ENCODE measurements at regions not wholly inside any gene's neighbourhood (a gene's known extent, or its start where the extent isn't known, plus 50 kb on each side); places are given as distances from the start of the nearest gene placed in this dataset.

DNA sequence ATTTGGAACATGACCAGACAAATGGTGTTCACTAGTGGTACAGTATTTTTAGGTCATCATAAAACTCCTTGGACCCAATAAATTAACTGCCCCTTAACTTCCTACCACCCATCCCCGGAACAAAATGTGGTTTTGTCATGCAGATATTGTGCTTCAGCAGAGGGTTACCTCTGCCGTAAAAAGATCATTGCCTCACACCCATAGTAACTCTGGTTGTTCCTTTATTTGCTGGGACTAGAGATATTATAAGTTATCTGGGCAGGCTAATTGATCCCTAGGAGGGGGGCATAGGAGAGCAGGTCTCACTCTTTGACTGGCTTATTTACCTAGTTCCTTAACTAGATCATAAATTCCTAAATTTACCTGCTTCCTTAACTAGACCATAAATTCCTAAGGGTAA, 1343.9 kb upstream of the CHAC2 start:
- Histone ChIP-seq H3K36me3 (ENCODE audit: control insufficient read depth in 2 of 2, insufficient read depth in 2 of 2, low read length in 1 of 2) (no peaks in the 10 kb centered on the region), H4K20me1 (ENCODE audit: control insufficient read depth, insufficient read depth) (no peaks in the 10 kb centered on the region), H3K27me3 (replicated peaks in 1 of 2; ENCODE audit: control insufficient read depth in 2 of 2, insufficient read depth in 2 of 2, low read length in 1 of 2) (no peaks in the 10 kb centered on the region), H2AFZ (ENCODE audit: control insufficient read depth, low read depth, low read length) (no peak overlapping the region), H3K4me3 (no peak overlapping the region), H3K4me1 (ENCODE audit: control insufficient read depth, insufficient read depth, low read length) (no peaks in the 10 kb centered on the region), H3K9ac (ENCODE audit: control insufficient read depth, insufficient read depth, low read length) (no peak overlapping the region), H3K79me2 (ENCODE audit: control insufficient read depth, insufficient read depth, low read length) (no peaks in the 10 kb centered on the region), H3K27ac (ENCODE audit: control insufficient read depth, insufficient read depth) (no peak overlapping the region), H3K9me3 (replicated peaks; ENCODE audit: control insufficient read depth, insufficient read depth, low read length) (no peaks in the 10 kb centered on the region), H3K4me2 (ENCODE audit: control insufficient read depth, insufficient read depth) (no peak overlapping the region)
- FAIRE-seq (no peak), DNase-seq (ENCODE audit: low read depth, low spot score) (no peak), ATAC-seq (no peak)
- RAD21 ChIA-PET (ENCODE audit: unreplicated experiment): no interaction called here
- no TSS peak for BruUV-seq (replicated peaks)
- SMC1A ChIA-PET (ENCODE audit: uncharacterized antibody, unreplicated experiment): no interaction called here
- intact Hi-C loops (cut with micrococcal nuclease; ENCODE audit: unreplicated experiment): no loop called here
- CTCF ChIA-PET: no interaction called here
- WGBS (ENCODE audit: insufficient coverage, insufficient replicate concordance, low lambda C conversion rate, missing lambda C conversion rate): 6% methylated on average over 2 of the region's 2 CpGs
- POLR2A ChIA-PET: no interaction called here
- no peak for TF ChIP-seq YY1 (IDR thresholded peaks at IDR 0.05; ENCODE audit: low read depth, low read length)
- TF ChIP-seq ZZZ3 (IDR thresholded peaks at IDR 0.05; ENCODE audit: control insufficient read depth, insufficient read length, low read depth): no peak
- TF ChIP-seq, protein P1, sequence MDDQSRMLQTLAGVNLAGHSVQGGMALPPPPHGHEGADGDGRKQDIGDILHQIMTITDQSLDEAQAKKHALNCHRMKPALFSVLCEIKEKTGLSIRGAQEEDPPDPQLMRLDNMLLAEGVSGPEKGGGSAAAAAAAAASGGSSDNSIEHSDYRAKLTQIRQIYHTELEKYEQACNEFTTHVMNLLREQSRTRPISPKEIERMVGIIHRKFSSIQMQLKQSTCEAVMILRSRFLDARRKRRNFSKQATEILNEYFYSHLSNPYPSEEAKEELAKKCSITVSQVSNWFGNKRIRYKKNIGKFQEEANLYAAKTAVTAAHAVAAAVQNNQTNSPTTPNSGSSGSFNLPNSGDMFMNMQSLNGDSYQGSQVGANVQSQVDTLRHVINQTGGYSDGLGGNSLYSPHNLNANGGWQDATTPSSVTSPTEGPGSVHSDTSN (IDR thresholded peaks at IDR 0.05; ENCODE audit: insufficient replicate concordance, low read depth, low read length): no peak
- TF ChIP-seq NBN (IDR thresholded peaks at IDR 0.05): no peak
- TF ChIP-seq HCFC1 (IDR thresholded peaks at IDR 0.05; ENCODE audit: low read length): no peak
- no peak for TF ChIP-seq MTA2 (IDR thresholded peaks at IDR 0.05; ENCODE audit: low read depth)
- TF ChIP-seq ATF7 (IDR thresholded peaks at IDR 0.05; ENCODE audit: low read depth): no peak
- TF ChIP-seq, protein P2, sequence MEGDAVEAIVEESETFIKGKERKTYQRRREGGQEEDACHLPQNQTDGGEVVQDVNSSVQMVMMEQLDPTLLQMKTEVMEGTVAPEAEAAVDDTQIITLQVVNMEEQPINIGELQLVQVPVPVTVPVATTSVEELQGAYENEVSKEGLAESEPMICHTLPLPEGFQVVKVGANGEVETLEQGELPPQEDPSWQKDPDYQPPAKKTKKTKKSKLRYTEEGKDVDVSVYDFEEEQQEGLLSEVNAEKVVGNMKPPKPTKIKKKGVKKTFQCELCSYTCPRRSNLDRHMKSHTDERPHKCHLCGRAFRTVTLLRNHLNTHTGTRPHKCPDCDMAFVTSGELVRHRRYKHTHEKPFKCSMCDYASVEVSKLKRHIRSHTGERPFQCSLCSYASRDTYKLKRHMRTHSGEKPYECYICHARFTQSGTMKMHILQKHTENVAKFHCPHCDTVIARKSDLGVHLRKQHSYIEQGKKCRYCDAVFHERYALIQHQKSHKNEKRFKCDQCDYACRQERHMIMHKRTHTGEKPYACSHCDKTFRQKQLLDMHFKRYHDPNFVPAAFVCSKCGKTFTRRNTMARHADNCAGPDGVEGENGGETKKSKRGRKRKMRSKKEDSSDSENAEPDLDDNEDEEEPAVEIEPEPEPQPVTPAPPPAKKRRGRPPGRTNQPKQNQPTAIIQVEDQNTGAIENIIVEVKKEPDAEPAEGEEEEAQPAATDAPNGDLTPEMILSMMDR (IDR thresholded peaks at IDR 0.05 in 2 of 3, conservative IDR thresholded peaks at IDR 0.05 in 1 of 3; ENCODE audit: control insufficient read depth in 2 of 3, extremely low read depth in 1 of 3, insufficient read depth in 1 of 3, low read depth in 3 of 3, low read length in 3 of 3): no peak
- TF ChIP-seq TARDBP (IDR thresholded peaks at IDR 0.05; ENCODE audit: borderline replicate concordance): no peak
- TF ChIP-seq EP300 (IDR thresholded peaks at IDR 0.05; ENCODE audit: borderline replicate concordance in 1 of 2, control insufficient read depth in 1 of 2, low read depth in 2 of 2, low read length in 2 of 2): no peak
- no peak for TF ChIP-seq SMC3 (IDR thresholded peaks at IDR 0.05; ENCODE audit: borderline replicate concordance, low read length)
- TF ChIP-seq, protein P3, sequence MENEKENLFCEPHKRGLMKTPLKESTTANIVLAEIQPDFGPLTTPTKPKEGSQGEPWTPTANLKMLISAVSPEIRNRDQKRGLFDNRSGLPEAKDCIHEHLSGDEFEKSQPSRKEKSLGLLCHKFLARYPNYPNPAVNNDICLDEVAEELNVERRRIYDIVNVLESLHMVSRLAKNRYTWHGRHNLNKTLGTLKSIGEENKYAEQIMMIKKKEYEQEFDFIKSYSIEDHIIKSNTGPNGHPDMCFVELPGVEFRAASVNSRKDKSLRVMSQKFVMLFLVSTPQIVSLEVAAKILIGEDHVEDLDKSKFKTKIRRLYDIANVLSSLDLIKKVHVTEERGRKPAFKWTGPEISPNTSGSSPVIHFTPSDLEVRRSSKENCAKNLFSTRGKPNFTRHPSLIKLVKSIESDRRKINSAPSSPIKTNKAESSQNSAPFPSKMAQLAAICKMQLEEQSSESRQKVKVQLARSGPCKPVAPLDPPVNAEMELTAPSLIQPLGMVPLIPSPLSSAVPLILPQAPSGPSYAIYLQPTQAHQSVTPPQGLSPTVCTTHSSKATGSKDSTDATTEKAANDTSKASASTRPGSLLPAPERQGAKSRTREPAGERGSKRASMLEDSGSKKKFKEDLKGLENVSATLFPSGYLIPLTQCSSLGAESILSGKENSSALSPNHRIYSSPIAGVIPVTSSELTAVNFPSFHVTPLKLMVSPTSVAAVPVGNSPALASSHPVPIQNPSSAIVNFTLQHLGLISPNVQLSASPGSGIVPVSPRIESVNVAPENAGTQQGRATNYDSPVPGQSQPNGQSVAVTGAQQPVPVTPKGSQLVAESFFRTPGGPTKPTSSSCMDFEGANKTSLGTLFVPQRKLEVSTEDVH (IDR thresholded peaks at IDR 0.05; ENCODE audit: low read depth, partially characterized antibody): no peak
- TF ChIP-seq NR2F1 (conservative IDR thresholded peaks at IDR 0.05): no peak
- no peak for TF ChIP-seq GABPA (IDR thresholded peaks at IDR 0.05; ENCODE audit: low read depth)
- TF ChIP-seq PML (IDR thresholded peaks at IDR 0.05; ENCODE audit: low read length): no peak
- no peak for TF ChIP-seq CBFB (IDR thresholded peaks at IDR 0.05; ENCODE audit: low read depth)
- TF ChIP-seq, protein P4, sequence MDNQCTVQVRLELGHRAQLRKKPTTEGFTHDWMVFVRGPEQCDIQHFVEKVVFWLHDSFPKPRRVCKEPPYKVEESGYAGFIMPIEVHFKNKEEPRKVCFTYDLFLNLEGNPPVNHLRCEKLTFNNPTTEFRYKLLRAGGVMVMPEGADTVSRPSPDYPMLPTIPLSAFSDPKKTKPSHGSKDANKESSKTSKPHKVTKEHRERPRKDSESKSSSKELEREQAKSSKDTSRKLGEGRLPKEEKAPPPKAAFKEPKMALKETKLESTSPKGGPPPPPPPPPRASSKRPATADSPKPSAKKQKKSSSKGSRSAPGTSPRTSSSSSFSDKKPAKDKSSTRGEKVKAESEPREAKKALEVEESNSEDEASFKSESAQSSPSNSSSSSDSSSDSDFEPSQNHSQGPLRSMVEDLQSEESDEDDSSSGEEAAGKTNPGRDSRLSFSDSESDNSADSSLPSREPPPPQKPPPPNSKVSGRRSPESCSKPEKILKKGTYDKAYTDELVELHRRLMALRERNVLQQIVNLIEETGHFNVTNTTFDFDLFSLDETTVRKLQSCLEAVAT (IDR thresholded peaks at IDR 0.05): no peak
- TF ChIP-seq NFYA (IDR thresholded peaks at IDR 0.05; ENCODE audit: borderline replicate concordance, low read depth, low read length): no peak
- no peak for TF ChIP-seq BACH1 (IDR thresholded peaks at IDR 0.05; ENCODE audit: borderline replicate concordance)
- in situ Hi-C loops (cut with MboI): no loop called here
